HepG2 (cell line): ENCODE measurements at regions not wholly inside any gene's neighbourhood (a gene's known extent, or its start where the extent isn't known, plus 50 kb on each side); places are given as distances from the start of the nearest gene placed in this dataset.

Source experiments
- ATAC-seq: fragments of 200-7000 bp; cut with Tn5 transposase; 3 replicates; pipeline ENCODE4 v1.9.1; 2020; ENCODE audit warnings: mild to moderate bottlenecking, moderate library complexity
- BruUV-seq: library from RNA; stranded (reverse); fragments of 400-500 nt; replicated peaks from 2 replicates; lab custom pipeline; 2021; lab: Mats Ljungman, UMichigan
- CTCF ChIA-PET: fragments of 300-600 bp; formaldehyde crosslinking; extraction: SDS; loops from one replicate; lab custom pipeline; 2021; ENCODE audit warnings: low total read pairs, inconsistent platforms, low intra/inter-chr PET ratio; lab: Yijun Ruan, JAX
- POLR2A ChIA-PET: fragments of 350-600 bp; sonication (Branson Sonifier 250); formaldehyde crosslinking; loops from one replicate; lab custom pipeline; 2020; ENCODE audit warnings: antibody characterized with exemption, inconsistent platforms; lab: Yijun Ruan, JAX
- DNase-seq: peaks from one replicate; pipeline ENCODE4 v3.0.0-alpha.2; 2015; ENCODE audit warnings: low spot score
- FAIRE-seq: peaks from 3 replicates; lab custom pipeline; 2011; peaks lifted over from hg19 to GRCh38; lab: Jason Lieb, UNC
- H2AFZ ChIP-seq: one replicate; pipeline ENCODE4 v1.6.1; 2011; ENCODE audit warnings: low read length, inconsistent platforms
- H3K27ac ChIP-seq: fragments of 300-600 bp; 3 replicates; pipeline ENCODE4 v1.8.0; 2011; ENCODE audit warnings: mixed run types, mild to moderate bottlenecking, mixed read lengths, low read length, inconsistent platforms; ENCODE audit not compliant: insufficient read depth; ENCODE audit errors: extremely low read length
- H3K27me3 ChIP-seq, 2 experiments: fragments of 200-600 bp in 1 of 2; 2 replicates in 1 of 2; 3 replicates in 1 of 2; pipeline versions ENCODE4 v1.6.0 to v1.8.0; 2011; ENCODE audit warnings: low read length in 2 of 2, mild to moderate bottlenecking in 2 of 2, moderate library complexity in 2 of 2, inconsistent platforms in 1 of 2; ENCODE audit not compliant: insufficient read depth in 2 of 2, control insufficient read depth in 1 of 2
- H3K36me3 ChIP-seq, 2 experiments: fragments of 200-600 bp in 1 of 2; replicated peaks in 1 of 2; 2 replicates in 1 of 2; 3 replicates in 1 of 2; pipeline versions ENCODE4 v1.5.1 to v1.8.0; 2011; ENCODE audit warnings: low read length in 2 of 2, inconsistent platforms in 1 of 2; ENCODE audit not compliant: insufficient read depth in 2 of 2, control insufficient read depth in 1 of 2
- H3K4me1 ChIP-seq: 2 replicates; pipeline ENCODE4 v1.5.1; 2012; ENCODE audit warnings: low read length, inconsistent platforms; ENCODE audit not compliant: insufficient read depth
- H3K4me2 ChIP-seq: 2 replicates; pipeline ENCODE4 v1.6.0; 2011; ENCODE audit warnings: low read depth, low read length, inconsistent platforms
- H3K4me3 ChIP-seq, 3 experiments: fragments of 200-600 bp in 1 of 3; sonication (generic), shearing (Covaris generic) in 1 of 3; replicated peaks in 1 of 3; 2 replicates each; pipeline ENCODE4 v1.5.1; 2011 to 2016; ENCODE audit warnings: low read length in 3 of 3, inconsistent platforms in 2 of 3, low read depth in 2 of 3, mild to moderate bottlenecking in 2 of 3, control low read depth in 1 of 3, mixed read lengths in 1 of 3; ENCODE audit not compliant: insufficient read depth in 1 of 3
- H3K79me2 ChIP-seq: one replicate; pipeline ENCODE4 v1.6.1; 2011; ENCODE audit warnings: low read length, inconsistent platforms; ENCODE audit not compliant: insufficient read depth
- H3K9ac ChIP-seq: 2 replicates; pipeline ENCODE4 v1.6.0; 2011; ENCODE audit warnings: mild to moderate bottlenecking, low read depth, low read length, inconsistent platforms; ENCODE audit not compliant: insufficient read depth
- H3K9me3 ChIP-seq: 2 replicates; pipeline ENCODE4 v1.5.1; 2012; ENCODE audit warnings: mild to moderate bottlenecking, low read length
- H4K20me1 ChIP-seq: 2 replicates; pipeline ENCODE4 v1.6.0; 2011; ENCODE audit warnings: inconsistent platforms, mild to moderate bottlenecking, low read length, moderate library complexity; ENCODE audit not compliant: insufficient read depth
- AGO1 ChIP-seq: fragments of 200-400 bp; formaldehyde crosslinking; IDR thresholded peaks from 2 replicates; pipeline ENCODE4 v1.6.1; 2017; ENCODE audit warnings: mild to moderate bottlenecking, low read depth, low read length, moderate library complexity; ENCODE audit not compliant: poor library complexity, severe bottlenecking
- AHR ChIP-seq: IDR thresholded peaks from 2 replicates; pipeline ENCODE4 v1.6.1; 2018; ENCODE audit warnings: missing genetic modification reagents, missing compliant biosample characterization
- ETV6 ChIP-seq: sonication (generic); formaldehyde crosslinking; conservative IDR thresholded peaks from 2 replicates; pipeline ENCODE4 v1.4.0; 2020; ENCODE audit warnings: missing genetic modification reagents
- KLF13 ChIP-seq: sonication (generic); formaldehyde crosslinking; IDR thresholded peaks from 2 replicates; pipeline ENCODE4 v1.4.0; 2020; ENCODE audit warnings: mild to moderate bottlenecking, missing genetic modification reagents
- POGZ ChIP-seq: sonication (generic); formaldehyde crosslinking; IDR thresholded peaks from 2 replicates; pipeline ENCODE4 v1.4.0; 2020; ENCODE audit warnings: mild to moderate bottlenecking, missing genetic modification reagents
- RXRA ChIP-seq: sonication (generic); formaldehyde crosslinking; IDR thresholded peaks from 2 replicates; pipeline ENCODE4 v1.5.1; 2020; ENCODE audit warnings: missing genetic modification reagents
- SP4 ChIP-seq: sonication (generic); formaldehyde crosslinking; IDR thresholded peaks from 2 replicates; pipeline ENCODE4 v1.8.1; 2023; ENCODE audit warnings: mild to moderate bottlenecking, missing genetic modification reagents
- SRSF1 ChIP-seq: fragments of 200-400 bp; formaldehyde crosslinking; optimal IDR thresholded peaks from 2 replicates; pipeline ENCODE3; 2017; ENCODE audit warnings: mild to moderate bottlenecking, low read depth, low read length, moderate library complexity
- THAP11 ChIP-seq: IDR thresholded peaks from 2 replicates; pipeline ENCODE4 v1.6.1; 2016; ENCODE audit warnings: missing biosample characterization, missing genetic modification reagents
- WIZ ChIP-seq: sonication (generic); formaldehyde crosslinking; IDR thresholded peaks from 2 replicates; pipeline ENCODE4 v1.5.1; 2020; ENCODE audit warnings: mild to moderate bottlenecking, missing genetic modification reagents
- ZFAT ChIP-seq: sonication (generic); formaldehyde crosslinking; conservative IDR thresholded peaks from 2 replicates; pipeline ENCODE4 v1.8.1; 2023; ENCODE audit warnings: missing genetic modification reagents, inconsistent platforms
- ZNF230 ChIP-seq: sonication (generic); formaldehyde crosslinking; IDR thresholded peaks from 2 replicates; pipeline ENCODE4 v1.4.0; 2020; ENCODE audit warnings: mild to moderate bottlenecking, missing genetic modification reagents
- ZNF431 ChIP-seq: sonication (generic); formaldehyde crosslinking; IDR thresholded peaks from 2 replicates; pipeline ENCODE4 v1.9.0; 2022; ENCODE audit warnings: missing genetic modification reagents, low read depth, mild to moderate bottlenecking, borderline replicate concordance
- ZNF501 ChIP-seq: sonication (generic); formaldehyde crosslinking; IDR thresholded peaks from 2 replicates; pipeline ENCODE4 v1.5.1; 2020; ENCODE audit warnings: mild to moderate bottlenecking, moderate library complexity, missing genetic modification reagents
- ZNF543 ChIP-seq: sonication (generic); formaldehyde crosslinking; IDR thresholded peaks from 2 replicates; pipeline ENCODE4 v1.4.0; 2020; ENCODE audit warnings: mild to moderate bottlenecking, missing genetic modification reagents
- ZNF749 ChIP-seq: sonication (generic); formaldehyde crosslinking; IDR thresholded peaks from 2 replicates; pipeline ENCODE4 v1.8.0; 2022; ENCODE audit warnings: mild to moderate bottlenecking, missing genetic modification reagents, moderate library complexity, borderline replicate concordance
- ZSCAN12 ChIP-seq: sonication (generic); formaldehyde crosslinking; IDR thresholded peaks from 2 replicates; pipeline ENCODE4 v1.9.0; 2021; ENCODE audit warnings: mild to moderate bottlenecking, missing genetic modification reagents
- WGBS: methylation state at CpG from one replicate; pipeline ENCODE4 v1.1.6; 2017; ENCODE audit warnings: low lambda C conversion rate; 5-methylcytosine and 5-hydroxymethylcytosine counted together
- in situ Hi-C: cut with HindIII; loops from 2 replicates; pipeline ENCODE4 v1.10.0; 2017; ENCODE audit warnings: low pct_unique_long_range_greater_than_20kb; ENCODE audit not compliant: extremely low pct_ligation_motif_present
- intact Hi-C: fragments of 100-400 bp; cut with micrococcal nuclease; formaldehyde crosslinking; loops from one replicate; pipeline ENCODE4 v1.10.0; 2022; ENCODE audit not compliant: unreplicated experiment
- TF ChIP-seq, protein P1 (sequence below): sonication (generic); formaldehyde crosslinking; IDR thresholded peaks from 2 replicates; pipeline ENCODE4 v1.4.0; 2020; ENCODE audit warnings: missing genetic modification reagents; ENCODE audit errors: not compliant biosample characterization
- TF ChIP-seq, protein P2 (sequence below): sonication (generic); formaldehyde crosslinking; IDR thresholded peaks from 2 replicates; pipeline ENCODE4 v1.5.1; 2020; ENCODE audit warnings: missing genetic modification reagents, mild to moderate bottlenecking, borderline replicate concordance
- TF ChIP-seq, protein P3 (sequence below): sonication (generic); formaldehyde crosslinking; conservative IDR thresholded peaks from 2 replicates; pipeline ENCODE4 v1.4.0; 2020; ENCODE audit warnings: missing genetic modification reagents
- TF ChIP-seq, protein P4 (sequence below): sonication (generic); formaldehyde crosslinking; IDR thresholded peaks from 2 replicates; pipeline ENCODE4 v1.5.1; 2020; ENCODE audit warnings: mild to moderate bottlenecking, missing genetic modification reagents, borderline replicate concordance

DNA sequence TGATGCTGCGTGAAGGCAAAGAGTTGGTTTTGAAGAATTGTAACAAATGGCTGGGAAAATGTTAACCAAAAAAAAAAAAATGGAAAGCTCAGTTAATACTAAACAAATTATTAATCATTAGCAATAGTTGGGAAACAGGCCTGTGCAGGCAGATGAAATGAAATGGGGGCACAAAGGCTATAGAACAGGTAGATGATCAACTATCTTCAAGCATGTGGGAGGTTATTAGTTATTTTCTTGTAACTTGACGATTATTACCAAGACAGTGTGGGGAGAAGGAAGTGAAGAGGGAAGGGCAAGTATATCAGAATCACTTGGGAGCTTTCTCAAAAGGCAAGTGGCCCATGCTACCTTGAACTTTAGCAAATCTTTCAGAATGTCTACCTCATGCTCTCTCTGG lies 351.9 kb downstream of the BCOR start (continued):
- no peak for TF ChIP-seq ZFAT (CRISPR knock-in tag)
- no peak for TF ChIP-seq THAP11 (CRISPR knock-in tag)
- TF ChIP-seq ZNF749 (CRISPR knock-in tag) = no peak
- TF ChIP-seq RXRA (CRISPR knock-in tag) = no peak
- TF ChIP-seq ZNF501 (CRISPR knock-in tag) = no peak
- no peak for TF ChIP-seq ZNF230
- TF ChIP-seq, protein P1, sequence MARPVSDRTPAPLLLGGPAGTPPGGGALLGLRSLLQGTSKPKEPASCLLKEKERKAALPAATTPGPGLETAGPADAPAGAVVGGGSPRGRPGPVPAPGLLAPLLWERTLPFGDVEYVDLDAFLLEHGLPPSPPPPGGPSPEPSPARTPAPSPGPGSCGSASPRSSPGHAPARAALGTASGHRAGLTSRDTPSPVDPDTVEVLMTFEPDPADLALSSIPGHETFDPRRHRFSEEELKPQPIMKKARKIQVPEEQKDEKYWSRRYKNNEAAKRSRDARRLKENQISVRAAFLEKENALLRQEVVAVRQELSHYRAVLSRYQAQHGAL = no peak
- no peak for TF ChIP-seq POGZ (CRISPR knock-in tag)
- TF ChIP-seq AGO1 = no peak
- TF ChIP-seq SP4 (CRISPR knock-in tag) = no peak
- TF ChIP-seq ZNF431 (CRISPR knock-in tag) = no peak
- no peak for TF ChIP-seq SRSF1
- TF ChIP-seq, all 625 proteins: peak for 0

DNA sequence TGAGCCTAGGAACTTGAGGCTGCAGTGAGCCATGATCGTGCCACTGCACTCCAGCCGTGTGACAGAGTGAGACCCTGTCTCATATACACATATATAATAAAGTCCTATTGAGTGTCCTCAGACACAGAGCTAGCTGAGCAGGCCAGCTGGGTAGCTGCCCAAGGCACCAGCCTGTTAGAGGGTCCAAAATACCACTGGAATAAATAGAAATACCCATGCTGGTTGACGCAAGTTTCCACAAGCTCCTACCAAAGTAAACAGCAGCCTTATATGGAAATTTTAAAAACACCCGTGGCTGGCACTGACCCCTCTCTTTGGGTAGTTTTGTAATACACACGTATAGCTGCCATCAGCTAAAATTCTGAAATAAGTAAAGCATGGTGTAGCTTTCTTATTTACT lies 348.6 kb downstream of the BCOR start:
- no peak for ATAC-seq
- no peaks in the 10 kb centered on the region for H3K9me3 ChIP-seq
- H3K27ac ChIP-seq = no peak overlapping the region
- ChIA-PET POLR2A (no interaction called here), CTCF (no interaction called here)
- 17% methylated on average over 3 of the region's 5 CpGs for WGBS
- no TSS peak for BruUV-seq
- no peak for FAIRE-seq
- intact Hi-C loops = no loop called here
- H3K4me2 ChIP-seq = no peak overlapping the region
- H3K9ac ChIP-seq = no peak overlapping the region
- no peak for DNase-seq
- no peak overlapping the region for H3K4me3 ChIP-seq
- H3K36me3 ChIP-seq = no peaks in the 10 kb centered on the region
- H4K20me1 ChIP-seq = no peaks in the 10 kb centered on the region
- no peaks in the 10 kb centered on the region for H3K79me2 ChIP-seq
- no peaks in the 10 kb centered on the region for H3K27me3 ChIP-seq
- H2AFZ ChIP-seq = no peak overlapping the region
- in situ Hi-C loops = no loop called here
- H3K4me1 ChIP-seq = no peaks in the 10 kb centered on the region
- TF ChIP-seq, protein P2, sequence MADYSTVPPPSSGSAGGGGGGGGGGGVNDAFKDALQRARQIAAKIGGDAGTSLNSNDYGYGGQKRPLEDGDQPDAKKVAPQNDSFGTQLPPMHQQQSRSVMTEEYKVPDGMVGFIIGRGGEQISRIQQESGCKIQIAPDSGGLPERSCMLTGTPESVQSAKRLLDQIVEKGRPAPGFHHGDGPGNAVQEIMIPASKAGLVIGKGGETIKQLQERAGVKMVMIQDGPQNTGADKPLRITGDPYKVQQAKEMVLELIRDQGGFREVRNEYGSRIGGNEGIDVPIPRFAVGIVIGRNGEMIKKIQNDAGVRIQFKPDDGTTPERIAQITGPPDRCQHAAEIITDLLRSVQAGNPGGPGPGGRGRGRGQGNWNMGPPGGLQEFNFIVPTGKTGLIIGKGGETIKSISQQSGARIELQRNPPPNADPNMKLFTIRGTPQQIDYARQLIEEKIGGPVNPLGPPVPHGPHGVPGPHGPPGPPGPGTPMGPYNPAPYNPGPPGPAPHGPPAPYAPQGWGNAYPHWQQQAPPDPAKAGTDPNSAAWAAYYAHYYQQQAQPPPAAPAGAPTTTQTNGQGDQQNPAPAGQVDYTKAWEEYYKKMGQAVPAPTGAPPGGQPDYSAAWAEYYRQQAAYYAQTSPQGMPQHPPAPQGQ (CRISPR knock-in tag) = no peak
- TF ChIP-seq WIZ (CRISPR knock-in tag) = no peak
- TF ChIP-seq KLF13 (CRISPR knock-in tag) = no peak
- no peak for TF ChIP-seq AHR (CRISPR knock-in tag)
- no peak for TF ChIP-seq ZNF543 (CRISPR knock-in tag)
- TF ChIP-seq, protein P3, sequence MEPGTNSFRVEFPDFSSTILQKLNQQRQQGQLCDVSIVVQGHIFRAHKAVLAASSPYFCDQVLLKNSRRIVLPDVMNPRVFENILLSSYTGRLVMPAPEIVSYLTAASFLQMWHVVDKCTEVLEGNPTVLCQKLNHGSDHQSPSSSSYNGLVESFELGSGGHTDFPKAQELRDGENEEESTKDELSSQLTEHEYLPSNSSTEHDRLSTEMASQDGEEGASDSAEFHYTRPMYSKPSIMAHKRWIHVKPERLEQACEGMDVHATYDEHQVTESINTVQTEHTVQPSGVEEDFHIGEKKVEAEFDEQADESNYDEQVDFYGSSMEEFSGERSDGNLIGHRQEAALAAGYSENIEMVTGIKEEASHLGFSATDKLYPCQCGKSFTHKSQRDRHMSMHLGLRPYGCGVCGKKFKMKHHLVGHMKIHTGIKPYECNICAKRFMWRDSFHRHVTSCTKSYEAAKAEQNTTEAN (CRISPR knock-in tag) = no peak
- no peak for TF ChIP-seq ETV6
- no peak for TF ChIP-seq ZSCAN12 (CRISPR knock-in tag)
- TF ChIP-seq, protein P4, sequence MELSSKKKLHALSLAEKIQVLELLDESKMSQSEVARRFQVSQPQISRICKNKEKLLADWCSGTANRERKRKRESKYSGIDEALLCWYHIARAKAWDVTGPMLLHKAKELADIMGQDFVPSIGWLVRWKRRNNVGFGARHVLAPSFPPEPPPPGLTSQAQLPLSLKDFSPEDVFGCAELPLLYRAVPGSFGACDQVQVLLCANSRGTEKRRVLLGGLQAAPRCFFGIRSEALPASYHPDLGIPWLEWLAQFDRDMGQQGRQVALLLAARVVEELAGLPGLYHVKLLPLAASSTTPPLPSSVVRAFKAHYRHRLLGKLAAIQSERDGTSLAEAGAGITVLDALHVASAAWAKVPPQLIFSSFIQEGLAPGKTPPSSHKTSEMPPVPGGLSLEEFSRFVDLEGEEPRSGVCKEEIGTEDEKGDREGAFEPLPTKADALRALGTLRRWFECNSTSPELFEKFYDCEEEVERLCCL (CRISPR knock-in tag) = no peak
